HG03442 (cell line): ENCODE measurements at regions not wholly inside any gene's neighbourhood (a gene's known extent, or its start where the extent isn't known, plus 50 kb on each side); places are given as distances from the start of the nearest gene placed in this dataset.
"Not testable (repeated sequence)": the region's sequence is repeated elsewhere in the genome, so short reads cannot be mapped to it uniquely, and the experiment has no call there.

Experiments used
- ATAC-seq: cut with Tn5 transposase; IDR thresholded peaks from one replicate; pipeline ENCODE4 v1.9.1; 2021; ENCODE audit warnings: mild to moderate bottlenecking, moderate library complexity; ENCODE audit not compliant: unreplicated experiment

DNA sequence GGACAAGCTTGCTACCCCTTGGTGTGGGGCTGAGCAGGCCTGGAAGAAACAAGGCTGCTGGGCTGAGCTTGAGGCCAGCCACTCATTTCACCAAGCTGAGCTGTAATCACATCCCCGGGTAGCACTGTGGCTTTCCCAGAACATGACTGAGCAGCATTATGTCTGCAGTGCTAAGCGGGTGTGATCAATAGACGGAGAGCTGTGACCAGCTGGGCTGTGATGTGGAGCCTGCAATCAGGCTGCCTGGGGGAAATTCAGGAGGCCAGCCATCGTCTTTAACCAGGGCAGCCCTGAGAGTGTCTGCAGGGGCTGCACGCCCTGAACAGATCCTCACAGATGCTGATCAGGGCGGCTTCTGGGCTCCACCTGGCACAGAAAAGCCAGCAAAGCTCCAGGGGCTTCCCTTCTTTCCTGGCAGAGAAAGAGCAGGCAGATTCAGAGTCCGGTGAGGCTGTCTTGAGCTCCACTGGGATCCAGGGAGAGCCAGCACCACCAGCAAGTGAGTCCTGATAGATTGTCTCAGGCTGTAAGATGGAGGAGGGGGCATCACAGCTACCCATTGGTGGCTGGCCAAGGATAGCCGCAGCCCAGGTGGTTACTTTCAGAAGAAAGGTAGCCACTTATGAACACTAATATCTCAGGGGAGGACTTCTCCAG is 165.9 kb downstream of the NRN1 start:
- ATAC-seq = no peak

DNA sequence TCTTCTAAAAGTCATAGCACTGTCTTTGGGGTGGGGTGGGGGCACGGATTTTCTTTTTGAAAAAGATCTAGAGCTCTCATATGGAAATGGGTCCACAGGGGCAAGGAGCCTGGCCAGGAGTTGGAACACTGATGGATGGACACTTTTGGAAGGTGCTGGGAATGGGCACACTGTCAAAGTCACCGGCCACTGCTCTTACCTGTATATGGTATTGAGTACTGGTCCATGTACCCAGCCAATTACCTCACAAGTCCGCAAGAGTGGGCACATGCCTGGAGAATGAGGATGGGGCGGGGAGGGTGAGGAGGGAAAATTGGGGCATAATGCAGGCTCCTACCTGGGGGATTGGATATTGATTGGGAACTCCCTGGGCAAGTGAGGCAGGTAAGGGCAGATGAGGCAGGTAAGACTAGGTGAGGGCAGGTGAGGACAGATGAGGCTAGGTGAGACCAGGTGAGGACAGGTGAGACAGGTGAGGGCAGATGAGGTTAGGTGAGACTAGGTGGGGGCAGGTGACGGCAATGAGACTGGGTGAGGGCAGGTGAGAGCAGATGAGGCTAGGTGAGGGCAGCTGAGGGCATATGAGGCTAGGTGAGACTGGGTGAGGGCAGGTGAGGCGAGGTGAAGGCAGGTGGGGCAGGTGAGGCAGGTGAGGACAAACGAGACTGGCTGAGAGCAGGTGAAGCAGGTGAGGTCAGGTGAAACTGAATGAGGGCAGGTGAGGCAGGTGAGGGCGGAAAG is 167.9 kb downstream of the NRN1 start:
- ATAC-seq = no peak

DNA sequence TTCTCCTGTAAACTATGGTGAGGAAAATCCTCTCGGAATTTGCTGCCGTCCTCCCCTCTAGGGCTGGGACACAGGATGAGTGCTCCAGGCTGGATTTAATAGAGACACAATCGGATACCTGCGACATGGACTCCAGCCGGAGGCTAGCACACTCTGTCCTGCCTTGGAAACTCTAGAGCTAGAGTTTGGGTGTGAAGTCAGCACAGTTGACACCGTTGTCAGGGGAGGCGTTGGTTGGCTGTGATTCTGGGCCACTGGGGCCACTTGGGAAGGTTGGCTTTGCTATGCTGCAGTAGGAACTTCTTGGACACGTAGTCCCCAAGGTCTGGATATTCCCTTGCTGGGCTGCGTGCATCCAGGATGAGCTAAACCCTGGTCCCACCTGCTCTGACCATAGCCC is 169.4 kb downstream of the NRN1 start:
- ATAC-seq = no peak

DNA sequence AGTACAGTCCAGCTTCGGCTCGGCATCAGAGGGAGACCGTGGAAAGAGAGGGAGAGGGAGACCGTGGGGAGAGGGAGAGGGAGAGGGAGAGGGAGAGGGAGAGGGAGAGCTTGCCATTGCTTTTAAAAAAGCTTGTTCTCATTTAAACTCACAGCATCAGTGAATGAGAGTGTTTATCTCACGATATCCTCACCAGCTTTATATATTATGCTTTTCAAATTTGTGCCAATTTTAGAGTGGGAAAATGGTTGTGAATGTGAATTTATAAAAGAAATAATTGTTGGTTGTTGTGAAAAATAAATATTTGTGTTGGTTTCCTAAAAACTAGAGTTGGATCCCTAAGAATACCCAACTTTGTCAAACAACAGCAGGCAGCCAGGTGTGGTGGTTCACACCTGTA is 170.1 kb downstream of the NRN1 start:
- not testable (repeated sequence) for ATAC-seq

- ATAC-seq = no peak
These were observed 173.6 kb downstream of the NRN1 start for GRCh38 chr6:5833120-5833519.

DNA sequence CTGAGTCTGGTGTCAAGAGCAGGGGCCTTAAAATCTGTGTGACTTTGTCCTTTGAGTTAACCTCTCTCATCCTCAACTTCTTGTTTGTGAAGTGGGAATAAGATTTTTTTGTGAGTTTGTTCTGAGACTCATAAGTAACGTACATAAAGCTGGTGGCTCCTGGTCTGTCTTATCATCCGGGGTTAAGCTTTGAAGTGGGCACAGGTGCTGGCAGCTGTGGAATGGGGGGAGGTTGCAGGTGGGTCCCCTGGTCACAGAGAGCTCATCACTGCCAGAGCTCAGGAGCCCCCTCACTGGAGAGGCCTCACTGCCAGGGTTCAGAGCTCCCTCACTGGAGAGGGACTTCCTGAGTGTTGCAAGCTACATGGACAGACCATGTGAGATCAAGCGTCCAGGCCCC is 174.1 kb downstream of the NRN1 start:
- no peak for ATAC-seq

GRCh38 chr6:5831219-5831862 is 175.4 kb downstream of the NRN1 start:
- not testable (repeated sequence) for ATAC-seq

- ATAC-seq = no peak
These were observed 178.4 kb downstream of the NRN1 start for GRCh38 chr6:5828296-5828695.

DNA sequence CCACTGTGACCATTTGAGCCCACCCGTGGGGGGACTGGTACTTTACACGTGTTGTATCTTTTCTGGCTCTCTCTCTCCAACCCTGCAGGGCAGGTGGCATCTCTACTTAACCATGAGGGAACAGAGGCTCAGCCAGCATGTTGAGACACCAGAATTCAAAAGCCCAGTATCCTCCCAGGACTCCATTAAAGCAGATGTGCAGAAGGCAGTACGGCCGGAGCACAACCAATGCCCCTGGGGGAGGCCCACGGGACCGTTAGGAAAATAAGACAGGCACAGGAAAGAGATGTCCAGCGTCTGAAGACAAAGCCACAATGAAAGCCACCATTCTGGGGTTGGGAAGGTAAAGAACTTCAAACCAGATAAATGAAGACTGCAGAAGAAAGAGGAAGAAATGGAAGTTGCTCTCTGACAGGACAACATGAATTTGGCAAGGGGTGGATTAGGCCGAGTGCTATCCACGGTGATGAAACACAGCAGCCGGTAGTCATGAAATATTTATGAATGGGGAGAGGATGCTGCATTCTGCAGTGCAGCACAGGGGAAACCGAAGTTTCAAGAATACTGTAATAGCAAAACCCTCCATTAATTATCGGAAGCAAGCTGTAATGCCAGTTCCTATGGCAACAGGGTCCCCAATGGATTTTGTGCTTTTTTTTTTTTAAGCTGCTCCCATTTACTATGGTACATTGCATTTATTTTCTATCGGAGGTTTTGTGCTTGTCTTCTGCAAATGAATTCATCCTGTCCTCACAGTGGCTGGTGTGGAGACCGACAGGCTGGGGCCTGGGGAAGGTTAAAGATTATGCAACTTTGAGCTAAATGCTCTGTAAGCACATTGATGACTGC is 179.4 kb downstream of the NRN1 start:
- no peak for ATAC-seq

- not testable (repeated sequence) for ATAC-seq
These were observed 182.2 kb downstream of the NRN1 start for GRCh38 chr6:5824382-5824983.
